Common myeloid progenitor, CD34-positive (primary cell): ENCODE measurements at regions not wholly inside any gene's neighbourhood (a gene's known extent, or its start where the extent isn't known, plus 50 kb on each side); places are given as distances from the start of the nearest gene placed in this dataset.

Experiments
- CTCF ChIA-PET: fragments of 350-600 bp; sonication (Branson Sonifier 250); formaldehyde crosslinking; loops from one replicate; lab custom pipeline; 2021; ENCODE audit warnings: antibody characterized with exemption; lab: Charles Lee
- POLR2A ChIA-PET: fragments of 350-600 bp; sonication (Branson Sonifier 250); formaldehyde crosslinking; loops from one replicate; lab custom pipeline; 2021; ENCODE audit warnings: antibody characterized with exemption; lab: Charles Lee
- DNase-seq, 3 donors: peaks; one replicate each; pipeline versions ENCODE4 v3.0.0 to v3.0.0-alpha.2; 2013
- H3K27ac ChIP-seq, 2 experiments: 1 replicate in 1 of 2; 2 replicates in 1 of 2; pipeline ENCODE4 v1.7.0; 2013; ENCODE audit warnings: inconsistent platforms in 2 of 2, low read length in 2 of 2, mild to moderate bottlenecking in 2 of 2, low read depth in 1 of 2, moderate library complexity in 1 of 2; ENCODE audit not compliant: severe bottlenecking in 2 of 2, insufficient read depth in 1 of 2, poor library complexity in 1 of 2
- H3K27me3 ChIP-seq, 5 experiments: replicated peaks in 2 of 5; 1 replicate in 3 of 5; 2 replicates in 2 of 5; pipeline versions ENCODE4 v1.6.1 to v1.7.0; 2013; ENCODE audit warnings: low read length in 4 of 5, mild to moderate bottlenecking in 2 of 5, moderate library complexity in 2 of 5, inconsistent platforms in 1 of 5; ENCODE audit not compliant: insufficient read depth in 5 of 5, control insufficient read depth in 4 of 5
- H3K36me3 ChIP-seq, 4 experiments: 1 replicate in 2 of 4; 2 replicates in 2 of 4; pipeline versions ENCODE4 v1.6.1 to v1.7.0; 2013; ENCODE audit warnings: low read length in 3 of 4, control low read depth in 1 of 4, mild to moderate bottlenecking in 1 of 4; ENCODE audit not compliant: control insufficient read depth in 4 of 4, insufficient read depth in 4 of 4
- H3K4me1 ChIP-seq, 4 experiments: 1 replicate in 3 of 4; 2 replicates in 1 of 4; pipeline versions ENCODE4 v1.6.1 to v1.7.1; 2013; ENCODE audit warnings: low read length in 3 of 4, mild to moderate bottlenecking in 3 of 4, control low read depth in 1 of 4, inconsistent platforms in 1 of 4, moderate library complexity in 1 of 4; ENCODE audit not compliant: control insufficient read depth in 4 of 4, insufficient read depth in 4 of 4; ENCODE audit errors: control extremely low read depth in 1 of 4
- H3K4me3 ChIP-seq, 7 experiments: 1 replicate in 4 of 7; 2 replicates in 3 of 7; pipeline versions ENCODE4 v1.5.1 to v1.7.0; 2013; ENCODE audit warnings: mild to moderate bottlenecking in 7 of 7, low read length in 6 of 7, moderate library complexity in 6 of 7, inconsistent platforms in 2 of 7, low read depth in 2 of 7, control low read depth in 1 of 7; ENCODE audit not compliant: insufficient read depth in 4 of 7, control insufficient read depth in 1 of 7; ENCODE audit errors: extremely low read depth in 1 of 7
- H3K9me3 ChIP-seq, 5 experiments: 1 replicate in 4 of 5; 2 replicates in 1 of 5; pipeline versions ENCODE4 v1.6.1 to v1.7.1; 2013; ENCODE audit warnings: low read length in 4 of 5, mild to moderate bottlenecking in 2 of 5, inconsistent platforms in 1 of 5, low read depth in 1 of 5, moderate library complexity in 1 of 5; ENCODE audit not compliant: control insufficient read depth in 4 of 5, insufficient read depth in 2 of 5; ENCODE audit errors: control extremely low read depth in 1 of 5
- WGBS: methylation state at CpG from one replicate; pipeline ENCODE4 v1.1.5; 2013; ENCODE audit not compliant: insufficient coverage; 5-methylcytosine and 5-hydroxymethylcytosine counted together

GRCh38 chr4:29151584-29151983, 1568.6 kb upstream of the PCDH7 start:
- H3K36me3 ChIP-seq, result no peaks in the 10 kb centered on the region
- DNase-seq, result no peak
- CTCF ChIA-PET, result no interaction called here
- no peaks in the 10 kb centered on the region for H3K4me1 ChIP-seq
- H3K27ac ChIP-seq, result no peak overlapping the region
- WGBS, result 72% methylated on average over 2 of the region's 2 CpGs
- POLR2A ChIA-PET, result no interaction called here
- H3K9me3 ChIP-seq, result no peaks in the 10 kb centered on the region
- no peak overlapping the region for H3K4me3 ChIP-seq
- H3K27me3 ChIP-seq, result no peaks in the 10 kb centered on the region

DNA sequence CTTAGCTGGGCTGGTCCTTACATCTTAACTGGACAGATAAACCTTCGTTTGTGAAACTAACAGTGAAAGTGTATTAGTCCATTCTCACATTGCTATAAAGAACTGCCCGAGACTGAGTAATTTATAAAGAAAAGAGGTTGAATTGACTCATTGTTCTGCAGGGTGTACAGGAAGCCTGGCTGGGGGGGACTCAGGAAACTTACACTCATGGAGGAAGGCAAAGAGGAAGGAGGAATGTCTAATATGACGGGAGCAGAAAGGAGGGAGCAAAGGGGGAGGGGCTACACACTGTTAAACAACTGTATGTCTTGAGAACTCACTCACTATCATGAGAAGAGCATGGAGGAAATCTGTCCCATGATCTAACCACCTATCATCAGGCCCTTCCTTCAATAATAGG, 1566.5 kb upstream of the PCDH7 start:
- CTCF ChIA-PET, result no interaction called here
- WGBS, result no CpG with 5 or more reads among the region's 3 CpGs
- H3K4me1 ChIP-seq, result no peaks in the 10 kb centered on the region
- no peaks in the 10 kb centered on the region for H3K36me3 ChIP-seq
- no peak overlapping the region for H3K4me3 ChIP-seq
- no peak for DNase-seq
- POLR2A ChIA-PET, result no interaction called here
- H3K9me3 ChIP-seq, result no peaks in the 10 kb centered on the region
- no peak overlapping the region for H3K27ac ChIP-seq
- no peaks in the 10 kb centered on the region for H3K27me3 ChIP-seq

DNA sequence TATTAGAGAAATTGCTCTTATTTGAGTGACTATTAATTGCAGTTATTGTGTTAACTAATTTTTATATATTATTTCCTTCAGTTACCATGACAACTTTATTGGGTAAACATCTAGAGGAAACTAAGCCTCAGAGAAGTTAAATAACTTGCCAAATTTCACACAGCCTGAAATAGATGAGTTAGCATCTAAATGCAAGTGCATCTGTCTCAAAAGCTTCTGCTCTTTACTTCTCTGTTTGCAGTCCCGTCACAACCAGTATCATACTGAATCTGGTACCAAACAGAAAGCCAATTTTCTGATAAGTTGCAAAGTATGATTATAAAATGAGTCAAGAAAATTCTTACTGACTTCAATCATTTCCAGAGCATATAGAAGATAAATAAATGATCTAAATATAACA, 1544.9 kb upstream of the PCDH7 start:
- H3K27ac ChIP-seq, result no peak overlapping the region
- DNase-seq, result no peak
- no CpG with 5 or more reads among the region's 1 CpG for WGBS
- ChIA-PET CTCF (no interaction called here), POLR2A (no interaction called here)
- H3K36me3 ChIP-seq, result no peaks in the 10 kb centered on the region
- H3K4me3 ChIP-seq, result no peak overlapping the region
- no peaks in the 10 kb centered on the region for H3K27me3 ChIP-seq
- peaks cover 0 to 2% (median 0%) of the 10 kb centered on the region in 5 experiments for H3K9me3 ChIP-seq
- H3K4me1 ChIP-seq, result no peaks in the 10 kb centered on the region

- WGBS, result no CpG with 5 or more reads among the region's 2 CpGs
- Histone ChIP-seq H3K4me1 (no peaks in the 10 kb centered on the region), H3K4me3 (no peak overlapping the region), H3K27me3 (no peaks in the 10 kb centered on the region), H3K27ac (no peak overlapping the region), H3K36me3 (no peaks in the 10 kb centered on the region), H3K9me3 (no peaks in the 10 kb centered on the region)
- CTCF ChIA-PET, result no interaction called here
- no peak for DNase-seq
- POLR2A ChIA-PET, result no interaction called here
Observed at GRCh38 chr4:29199025-29199424, 1521.1 kb upstream of the PCDH7 start.

DNA sequence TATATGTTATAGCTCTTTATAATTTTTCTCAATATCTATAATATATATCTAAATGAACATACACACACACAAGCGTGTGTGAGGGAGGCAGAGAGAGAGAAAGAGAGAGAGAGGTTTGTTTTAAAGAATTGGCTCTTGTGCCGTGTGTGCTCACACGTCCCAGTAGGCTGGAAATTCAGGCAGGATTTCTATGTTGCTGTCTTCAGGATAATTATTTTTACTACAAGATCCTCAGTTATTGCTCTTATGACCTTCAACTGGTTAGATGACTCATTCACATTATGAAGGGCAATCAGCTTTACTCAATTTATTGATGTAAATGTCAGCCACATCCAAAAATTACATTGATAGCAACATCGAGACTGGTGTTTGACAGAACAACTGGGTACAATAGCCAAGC, 1520.7 kb upstream of the PCDH7 start:
- H3K36me3 ChIP-seq, result no peaks in the 10 kb centered on the region
- ChIA-PET POLR2A (no interaction called here), CTCF (no interaction called here)
- no peak for DNase-seq
- no peaks in the 10 kb centered on the region for H3K9me3 ChIP-seq
- H3K4me1 ChIP-seq, result no peaks in the 10 kb centered on the region
- no peak overlapping the region for H3K4me3 ChIP-seq
- H3K27me3 ChIP-seq, result no peaks in the 10 kb centered on the region
- no peak overlapping the region for H3K27ac ChIP-seq
- WGBS, result 92% methylated on average over 2 of the region's 4 CpGs

DNA sequence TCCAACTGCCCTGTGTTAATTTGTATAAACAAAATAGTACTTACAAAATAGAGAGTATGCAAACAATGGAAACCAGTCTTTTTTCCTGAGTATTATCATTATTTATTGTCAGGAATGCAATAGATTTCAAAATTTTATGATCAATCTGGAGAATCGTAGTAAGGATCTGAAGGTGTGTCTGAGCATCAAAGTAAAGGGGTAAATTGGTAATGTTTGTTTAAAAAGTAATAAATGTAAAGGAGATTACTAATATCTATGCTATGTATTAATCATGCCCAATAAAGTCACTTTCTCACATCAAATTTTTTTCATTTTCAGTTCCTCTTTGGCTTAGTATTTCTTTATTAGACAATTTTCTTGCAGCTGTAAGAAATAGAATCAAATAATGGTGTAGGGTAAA, 1507.1 kb upstream of the PCDH7 start:
- H3K27me3 ChIP-seq, result no peaks in the 10 kb centered on the region
- peaks cover 0 to 2% (median 0%) of the 10 kb centered on the region in 5 experiments for H3K9me3 ChIP-seq
- ChIA-PET POLR2A (no interaction called here), CTCF (interaction anchor here (1.1 kb wide), 1 partner anchor 149 kb away, joined by 5 read pairs; no protein-coding TSS in a partner anchor)
- no peaks in the 10 kb centered on the region for H3K36me3 ChIP-seq
- H3K27ac ChIP-seq, result no peak overlapping the region
- no peaks in the 10 kb centered on the region for H3K4me1 ChIP-seq
- DNase-seq, result no peak
- no CpG with 5 or more reads among the region's 1 CpG for WGBS
- no peak overlapping the region for H3K4me3 ChIP-seq

DNA sequence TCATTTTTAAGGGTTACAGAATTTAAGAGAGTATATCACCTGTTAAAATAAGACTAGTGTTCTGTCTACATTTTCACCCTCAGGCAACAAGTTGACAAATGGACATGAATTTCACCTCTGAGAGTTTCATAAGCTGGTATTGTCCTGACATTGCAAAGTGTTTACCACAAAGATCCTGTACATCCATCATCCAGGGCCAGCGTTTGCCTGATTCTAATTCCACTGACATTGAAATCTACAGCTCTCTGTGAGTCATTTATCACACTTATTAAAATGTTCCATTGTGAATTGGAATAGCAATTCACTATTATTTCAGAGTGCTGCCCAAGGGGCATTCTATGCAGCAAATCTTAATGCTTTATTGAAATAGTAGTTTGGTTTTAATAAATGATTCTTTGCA, 1499.4 kb upstream of the PCDH7 start:
- Histone ChIP-seq H3K4me3 (no peak overlapping the region), H3K9me3 (peaks cover 0 to 2% (median 0%) of the 10 kb centered on the region in 5 experiments), H3K36me3 (no peaks in the 10 kb centered on the region), H3K4me1 (no peaks in the 10 kb centered on the region), H3K27me3 (no peaks in the 10 kb centered on the region), H3K27ac (no peak overlapping the region)
- no CpG with 5 or more reads among the region's 1 CpG for WGBS
- ChIA-PET POLR2A (no interaction called here), CTCF (no interaction called here)
- DNase-seq, result no peak
